ENCODE measurements at regions not wholly inside any gene's neighbourhood (a gene's known extent, or its start where the extent isn't known, plus 50 kb on each side); places are given as distances from the start of the nearest gene placed in this dataset.
A peak's percentile ranks its signal among the peaks of the same experiment; 100 is the strongest.

DNA sequence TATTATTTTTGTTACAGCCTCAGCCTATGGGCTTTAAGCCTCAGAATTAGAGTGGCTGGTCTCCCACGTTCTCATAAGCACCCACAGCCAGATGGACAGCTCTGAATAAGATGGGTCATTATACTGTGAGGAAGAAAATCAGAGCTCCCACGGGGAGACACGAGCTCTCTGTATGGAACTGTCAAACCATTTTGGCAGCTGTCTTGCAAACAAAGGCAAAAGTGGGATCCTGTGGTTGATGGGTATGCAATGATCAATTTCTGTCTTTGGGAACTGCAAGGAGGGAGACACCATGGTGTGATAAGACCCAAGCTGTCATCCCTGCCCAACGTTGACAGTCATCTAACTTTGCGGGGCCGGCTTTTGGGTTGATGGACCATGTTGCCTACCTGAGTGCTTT, 614.3 kb downstream of the TYW1 start:
- ATAC-seq (no peak), DNase-seq (no peak)
- TF ChIP-seq, protein P1, sequence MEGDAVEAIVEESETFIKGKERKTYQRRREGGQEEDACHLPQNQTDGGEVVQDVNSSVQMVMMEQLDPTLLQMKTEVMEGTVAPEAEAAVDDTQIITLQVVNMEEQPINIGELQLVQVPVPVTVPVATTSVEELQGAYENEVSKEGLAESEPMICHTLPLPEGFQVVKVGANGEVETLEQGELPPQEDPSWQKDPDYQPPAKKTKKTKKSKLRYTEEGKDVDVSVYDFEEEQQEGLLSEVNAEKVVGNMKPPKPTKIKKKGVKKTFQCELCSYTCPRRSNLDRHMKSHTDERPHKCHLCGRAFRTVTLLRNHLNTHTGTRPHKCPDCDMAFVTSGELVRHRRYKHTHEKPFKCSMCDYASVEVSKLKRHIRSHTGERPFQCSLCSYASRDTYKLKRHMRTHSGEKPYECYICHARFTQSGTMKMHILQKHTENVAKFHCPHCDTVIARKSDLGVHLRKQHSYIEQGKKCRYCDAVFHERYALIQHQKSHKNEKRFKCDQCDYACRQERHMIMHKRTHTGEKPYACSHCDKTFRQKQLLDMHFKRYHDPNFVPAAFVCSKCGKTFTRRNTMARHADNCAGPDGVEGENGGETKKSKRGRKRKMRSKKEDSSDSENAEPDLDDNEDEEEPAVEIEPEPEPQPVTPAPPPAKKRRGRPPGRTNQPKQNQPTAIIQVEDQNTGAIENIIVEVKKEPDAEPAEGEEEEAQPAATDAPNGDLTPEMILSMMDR (IDR thresholded peaks at IDR 0.05): no peak
- intact Hi-C loops (cut with DNase I): no loop called here
- Histone ChIP-seq H3K36me3 (no peaks in the 10 kb centered on the region), H3K27me3 (ENCODE audit: low read depth) (no peaks in the 10 kb centered on the region), H3K4me1 (no peaks in the 10 kb centered on the region), H3K9me3 (peaks cover 3% of the 10 kb centered on the region), H3K4me3 (no peak overlapping the region), H3K27ac (no peak overlapping the region)

DNA sequence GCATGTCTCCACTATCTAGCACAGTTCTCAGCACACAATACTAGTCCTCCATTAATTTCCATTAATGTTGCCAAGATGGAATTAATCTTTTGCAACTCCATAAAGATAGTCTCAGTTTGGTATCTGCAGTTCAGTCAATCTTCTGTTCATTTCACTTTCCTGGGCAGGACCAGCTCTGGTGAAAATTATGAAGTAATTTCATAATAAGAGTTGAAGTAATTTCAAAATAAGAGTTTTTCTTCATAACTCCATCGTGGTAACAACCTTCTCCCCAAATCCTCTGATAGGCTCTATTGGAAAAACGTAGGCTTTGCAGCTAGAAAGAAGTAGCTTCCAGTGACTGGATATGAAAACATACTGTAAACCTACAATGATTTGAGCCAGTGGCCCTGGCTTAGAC, 618.2 kb downstream of the TYW1 start:
- intact Hi-C loops (cut with DNase I): no loop called here
- DNase-seq (no peak), ATAC-seq (no peak)
- Histone ChIP-seq H3K9me3 (peaks cover 3% of the 10 kb centered on the region), H3K4me3 (no peak overlapping the region), H3K27ac (no peak overlapping the region), H3K4me1 (no peaks in the 10 kb centered on the region), H3K36me3 (no peaks in the 10 kb centered on the region), H3K27me3 (ENCODE audit: low read depth) (peaks cover 4% of the 10 kb centered on the region)
- TF ChIP-seq, protein P1 (IDR thresholded peaks at IDR 0.05): no peak

DNA sequence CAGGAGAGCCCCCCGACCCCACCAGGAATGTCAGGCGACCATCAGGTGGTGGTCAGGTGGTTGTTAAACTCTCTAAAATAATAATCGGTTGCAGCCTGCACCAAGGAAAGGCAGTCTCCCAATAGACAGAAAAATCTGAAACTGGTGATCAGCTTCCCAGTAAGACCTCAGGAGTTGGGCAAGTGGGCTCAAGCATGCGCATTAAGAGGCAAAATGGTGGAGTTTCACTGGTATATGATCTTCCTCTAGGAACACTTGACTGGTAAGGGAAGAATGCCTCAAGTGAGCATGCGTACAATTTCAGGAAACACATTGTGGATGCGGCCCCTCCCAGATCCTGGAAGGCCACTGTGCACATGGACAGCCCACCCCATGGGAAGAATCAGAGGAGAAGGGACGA, 619.9 kb downstream of the TYW1 start:
- H3K36me3 ChIP-seq: no peaks in the 10 kb centered on the region
- H3K27ac ChIP-seq: no peak overlapping the region
- no peak for DNase-seq
- no peak for ATAC-seq
- TF ChIP-seq, protein P1 (IDR thresholded peaks at IDR 0.05): no peak
- peaks cover 6% of the 10 kb centered on the region for H3K27me3 ChIP-seq (ENCODE audit: low read depth)
- H3K4me3 ChIP-seq: no peak overlapping the region
- intact Hi-C loops (cut with DNase I): no loop called here
- H3K4me1 ChIP-seq: no peaks in the 10 kb centered on the region
- H3K9me3 ChIP-seq: peaks cover 3% of the 10 kb centered on the region

DNA sequence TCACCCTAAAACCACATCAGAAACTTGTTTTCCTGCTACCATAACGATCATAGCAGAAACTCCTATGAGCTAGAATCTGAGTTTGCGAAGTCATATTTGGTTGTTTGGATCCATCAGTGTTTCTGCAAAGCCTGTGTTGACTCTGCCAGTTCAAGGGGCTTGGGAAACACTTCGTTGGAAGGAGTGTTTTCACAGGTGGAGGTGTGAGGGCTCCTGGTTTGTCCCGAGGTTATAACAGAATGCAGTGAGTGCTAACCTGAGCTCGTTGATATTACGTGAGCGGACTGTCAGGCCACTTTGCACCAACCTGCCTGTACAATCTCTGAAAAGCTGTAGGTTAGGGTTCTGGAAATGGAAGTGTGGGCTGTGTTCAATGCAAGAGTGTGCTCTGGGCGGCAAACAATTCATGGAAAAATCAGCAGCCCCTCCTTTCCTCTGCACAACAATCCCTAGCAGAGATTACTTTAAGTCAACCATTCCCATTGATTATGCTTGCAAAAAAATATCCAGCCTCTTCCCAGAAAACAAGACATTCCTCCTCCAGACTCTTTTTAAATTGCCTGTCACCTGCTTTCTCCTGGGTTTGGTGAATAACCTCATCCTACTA, 622.0 kb downstream of the TYW1 start:
- no peak overlapping the region for H3K27ac ChIP-seq
- DNase-seq (no peak), ATAC-seq (peak in 1 of 2 donors; percentile 60)
- H3K4me3 ChIP-seq: no peak overlapping the region
- H3K4me1 ChIP-seq: no peaks in the 10 kb centered on the region
- intact Hi-C loops (cut with DNase I): no loop called here
- no peaks in the 10 kb centered on the region for H3K9me3 ChIP-seq
- no peaks in the 10 kb centered on the region for H3K36me3 ChIP-seq
- TF ChIP-seq, protein P1 (IDR thresholded peaks at IDR 0.05): no peak
- H3K27me3 ChIP-seq (ENCODE audit: low read depth): peaks cover 6% of the 10 kb centered on the region

DNA sequence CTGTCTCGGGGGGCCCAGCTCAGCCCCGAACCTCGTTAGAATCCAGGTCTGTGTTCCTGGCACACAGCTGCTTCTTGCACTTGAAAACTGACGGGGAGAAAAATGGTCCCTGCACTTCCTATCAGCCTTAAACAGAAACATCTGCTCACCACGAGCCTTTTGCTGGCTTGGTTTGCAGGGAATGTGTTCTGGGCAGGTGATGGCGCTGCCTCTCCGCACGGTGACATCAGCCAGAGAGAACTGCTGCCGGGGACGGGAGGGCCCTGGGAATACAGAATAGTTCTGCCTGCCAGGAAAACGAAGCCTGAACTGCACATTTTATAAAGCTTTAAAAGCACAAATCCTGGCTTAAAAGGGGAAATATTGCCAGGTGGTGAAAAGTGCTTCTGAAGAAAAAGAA, 622.5 kb downstream of the TYW1 start:
- Histone ChIP-seq H3K4me1 (no peaks in the 10 kb centered on the region), H3K36me3 (no peaks in the 10 kb centered on the region), H3K9me3 (no peaks in the 10 kb centered on the region), H3K27ac (peak overlapping the region; percentile 38), H3K4me3 (no peak overlapping the region), H3K27me3 (ENCODE audit: low read depth) (peaks cover 6% of the 10 kb centered on the region)
- TF ChIP-seq, protein P1 (IDR thresholded peaks at IDR 0.05): no peak
- DNase-seq (no peak), ATAC-seq (no peak)
- intact Hi-C loops (cut with DNase I): no loop called here

All from lower lobe of right lung (tissue), 2 donors.